ENCODE measurements at regions not wholly inside any gene's neighbourhood (a gene's known extent, or its start where the extent isn't known, plus 50 kb on each side); places are given as distances from the start of the nearest gene placed in this dataset.

DNA sequence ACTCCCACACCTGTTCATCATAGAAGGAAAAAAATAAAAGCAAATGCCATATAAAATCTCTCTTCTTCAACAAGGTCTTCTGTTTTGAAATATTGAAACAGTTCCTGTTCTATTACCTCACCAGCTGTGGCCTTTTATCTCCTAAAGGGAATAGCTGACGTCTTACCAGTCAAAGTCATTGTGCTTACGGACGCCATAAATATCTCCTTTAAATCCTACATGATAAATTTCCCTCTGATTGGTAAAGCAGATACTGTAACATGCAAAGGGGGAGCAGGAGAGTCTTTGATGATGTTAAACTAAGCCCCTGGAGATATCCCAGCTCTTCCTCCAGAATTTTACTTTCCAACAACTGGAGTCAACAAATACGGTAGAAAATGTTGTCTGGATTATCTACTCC, 168.4 kb downstream of the ZC3H11B start:
- TF ChIP-seq, protein P1, sequence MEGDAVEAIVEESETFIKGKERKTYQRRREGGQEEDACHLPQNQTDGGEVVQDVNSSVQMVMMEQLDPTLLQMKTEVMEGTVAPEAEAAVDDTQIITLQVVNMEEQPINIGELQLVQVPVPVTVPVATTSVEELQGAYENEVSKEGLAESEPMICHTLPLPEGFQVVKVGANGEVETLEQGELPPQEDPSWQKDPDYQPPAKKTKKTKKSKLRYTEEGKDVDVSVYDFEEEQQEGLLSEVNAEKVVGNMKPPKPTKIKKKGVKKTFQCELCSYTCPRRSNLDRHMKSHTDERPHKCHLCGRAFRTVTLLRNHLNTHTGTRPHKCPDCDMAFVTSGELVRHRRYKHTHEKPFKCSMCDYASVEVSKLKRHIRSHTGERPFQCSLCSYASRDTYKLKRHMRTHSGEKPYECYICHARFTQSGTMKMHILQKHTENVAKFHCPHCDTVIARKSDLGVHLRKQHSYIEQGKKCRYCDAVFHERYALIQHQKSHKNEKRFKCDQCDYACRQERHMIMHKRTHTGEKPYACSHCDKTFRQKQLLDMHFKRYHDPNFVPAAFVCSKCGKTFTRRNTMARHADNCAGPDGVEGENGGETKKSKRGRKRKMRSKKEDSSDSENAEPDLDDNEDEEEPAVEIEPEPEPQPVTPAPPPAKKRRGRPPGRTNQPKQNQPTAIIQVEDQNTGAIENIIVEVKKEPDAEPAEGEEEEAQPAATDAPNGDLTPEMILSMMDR (optimal IDR thresholded peaks at IDR 0.05 in 1 of 3, IDR thresholded peaks at IDR 0.05 in 1 of 3, conservative IDR thresholded peaks at IDR 0.05 in 1 of 3; ENCODE audit: extremely low read depth in 1 of 3, insufficient read depth in 2 of 3, low read length in 3 of 3) = no peak
- no peak for TF ChIP-seq EZH2 (IDR thresholded peaks at IDR 0.05; ENCODE audit: low read length)
